ENCODE measurements at regions not wholly inside any gene's neighbourhood (a gene's known extent, or its start where the extent isn't known, plus 50 kb on each side); places are given as distances from the start of the nearest gene placed in this dataset.

DNA sequence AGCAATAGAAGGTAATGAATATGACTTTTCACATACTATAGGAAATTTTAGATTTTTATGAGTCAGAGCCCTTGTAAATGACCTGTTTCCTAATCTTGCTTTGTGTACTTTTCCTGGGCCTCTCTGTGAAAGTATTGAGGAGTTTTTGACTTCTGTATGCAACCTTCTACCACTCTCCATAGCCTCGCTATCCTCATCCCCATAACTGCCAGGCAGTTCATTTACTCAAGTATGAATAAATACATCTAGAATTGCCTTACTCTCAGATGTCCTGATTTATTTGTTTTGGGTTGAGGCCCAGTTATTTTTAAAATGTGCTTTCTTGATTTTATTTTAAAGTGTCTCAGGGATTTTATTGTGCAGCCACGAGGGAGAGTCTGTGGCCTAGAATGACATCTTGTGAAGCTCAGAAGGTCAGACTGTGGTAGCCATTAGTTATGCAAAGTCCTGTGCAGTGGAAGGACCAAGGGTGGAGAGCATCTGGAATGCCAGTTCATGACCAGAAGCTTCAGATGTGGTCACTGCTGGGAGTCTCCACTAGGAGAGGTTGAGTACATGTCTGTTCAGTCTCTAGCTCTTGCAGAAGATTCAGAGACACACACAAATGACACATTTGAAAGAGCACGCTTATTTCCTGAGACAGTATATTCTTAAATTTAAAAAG is 346.2 kb upstream of the IMPG1 start:
- TF ChIP-seq, protein P1, sequence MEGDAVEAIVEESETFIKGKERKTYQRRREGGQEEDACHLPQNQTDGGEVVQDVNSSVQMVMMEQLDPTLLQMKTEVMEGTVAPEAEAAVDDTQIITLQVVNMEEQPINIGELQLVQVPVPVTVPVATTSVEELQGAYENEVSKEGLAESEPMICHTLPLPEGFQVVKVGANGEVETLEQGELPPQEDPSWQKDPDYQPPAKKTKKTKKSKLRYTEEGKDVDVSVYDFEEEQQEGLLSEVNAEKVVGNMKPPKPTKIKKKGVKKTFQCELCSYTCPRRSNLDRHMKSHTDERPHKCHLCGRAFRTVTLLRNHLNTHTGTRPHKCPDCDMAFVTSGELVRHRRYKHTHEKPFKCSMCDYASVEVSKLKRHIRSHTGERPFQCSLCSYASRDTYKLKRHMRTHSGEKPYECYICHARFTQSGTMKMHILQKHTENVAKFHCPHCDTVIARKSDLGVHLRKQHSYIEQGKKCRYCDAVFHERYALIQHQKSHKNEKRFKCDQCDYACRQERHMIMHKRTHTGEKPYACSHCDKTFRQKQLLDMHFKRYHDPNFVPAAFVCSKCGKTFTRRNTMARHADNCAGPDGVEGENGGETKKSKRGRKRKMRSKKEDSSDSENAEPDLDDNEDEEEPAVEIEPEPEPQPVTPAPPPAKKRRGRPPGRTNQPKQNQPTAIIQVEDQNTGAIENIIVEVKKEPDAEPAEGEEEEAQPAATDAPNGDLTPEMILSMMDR (IDR thresholded peaks at IDR 0.05; ENCODE audit: insufficient read depth, low read length), result no peak
- TF ChIP-seq POLR2AphosphoS5 (IDR thresholded peaks at IDR 0.05; ENCODE audit: low read depth), result no peak
- TF ChIP-seq, protein P2, sequence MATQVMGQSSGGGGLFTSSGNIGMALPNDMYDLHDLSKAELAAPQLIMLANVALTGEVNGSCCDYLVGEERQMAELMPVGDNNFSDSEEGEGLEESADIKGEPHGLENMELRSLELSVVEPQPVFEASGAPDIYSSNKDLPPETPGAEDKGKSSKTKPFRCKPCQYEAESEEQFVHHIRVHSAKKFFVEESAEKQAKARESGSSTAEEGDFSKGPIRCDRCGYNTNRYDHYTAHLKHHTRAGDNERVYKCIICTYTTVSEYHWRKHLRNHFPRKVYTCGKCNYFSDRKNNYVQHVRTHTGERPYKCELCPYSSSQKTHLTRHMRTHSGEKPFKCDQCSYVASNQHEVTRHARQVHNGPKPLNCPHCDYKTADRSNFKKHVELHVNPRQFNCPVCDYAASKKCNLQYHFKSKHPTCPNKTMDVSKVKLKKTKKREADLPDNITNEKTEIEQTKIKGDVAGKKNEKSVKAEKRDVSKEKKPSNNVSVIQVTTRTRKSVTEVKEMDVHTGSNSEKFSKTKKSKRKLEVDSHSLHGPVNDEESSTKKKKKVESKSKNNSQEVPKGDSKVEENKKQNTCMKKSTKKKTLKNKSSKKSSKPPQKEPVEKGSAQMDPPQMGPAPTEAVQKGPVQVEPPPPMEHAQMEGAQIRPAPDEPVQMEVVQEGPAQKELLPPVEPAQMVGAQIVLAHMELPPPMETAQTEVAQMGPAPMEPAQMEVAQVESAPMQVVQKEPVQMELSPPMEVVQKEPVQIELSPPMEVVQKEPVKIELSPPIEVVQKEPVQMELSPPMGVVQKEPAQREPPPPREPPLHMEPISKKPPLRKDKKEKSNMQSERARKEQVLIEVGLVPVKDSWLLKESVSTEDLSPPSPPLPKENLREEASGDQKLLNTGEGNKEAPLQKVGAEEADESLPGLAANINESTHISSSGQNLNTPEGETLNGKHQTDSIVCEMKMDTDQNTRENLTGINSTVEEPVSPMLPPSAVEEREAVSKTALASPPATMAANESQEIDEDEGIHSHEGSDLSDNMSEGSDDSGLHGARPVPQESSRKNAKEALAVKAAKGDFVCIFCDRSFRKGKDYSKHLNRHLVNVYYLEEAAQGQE (IDR thresholded peaks at IDR 0.05; ENCODE audit: insufficient replicate concordance, low read depth), result no peak
- TF ChIP-seq GABPA (IDR thresholded peaks at IDR 0.05; ENCODE audit: low read depth), result no peak

All from HL-60 (cell line).